Renal cortical epithelial cell (primary cell): ENCODE measurements at regions not wholly inside any gene's neighbourhood (a gene's known extent, or its start where the extent isn't known, plus 50 kb on each side); places are given as distances from the start of the nearest gene placed in this dataset.
"Not testable (repeated sequence)": the region's sequence is repeated elsewhere in the genome, so short reads cannot be mapped to it uniquely, and the experiment has no call there.

Experiments
- DNase-seq: peaks from one replicate; pipeline ENCODE4 v3.0.0-alpha.2; 2011; ENCODE audit warnings: low read depth

DNA sequence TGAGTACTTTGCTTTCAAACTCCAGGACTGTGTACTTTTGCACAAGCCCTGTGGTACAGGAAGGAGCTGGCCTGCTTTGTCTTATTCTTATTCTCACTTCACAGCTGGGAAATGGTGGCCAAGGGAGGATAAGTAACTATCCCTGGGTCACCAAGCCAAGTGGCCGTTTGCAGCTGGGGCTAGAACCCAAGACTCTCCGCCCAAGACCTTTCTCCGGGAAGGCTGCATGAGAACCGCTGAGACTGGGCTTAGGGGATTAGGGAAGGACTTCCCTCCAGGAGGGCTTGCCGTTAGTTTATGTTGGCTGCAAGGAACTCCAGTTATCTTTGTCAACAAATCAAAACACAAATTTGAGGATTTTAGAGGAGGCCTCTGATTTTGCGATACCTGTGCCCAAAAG lies 109.5 kb upstream of the ADRA1D start:
- no peak for DNase-seq

GRCh38 chr20:4352348-4352747 lies 103.3 kb upstream of the ADRA1D start:
- DNase-seq = no peak

- no peak for DNase-seq
These were observed 101.0 kb upstream of the ADRA1D start for GRCh38 chr20:4350096-4350495.

GRCh38 chr20:4344670-4345069 lies 95.6 kb upstream of the ADRA1D start:
- no peak for DNase-seq

GRCh38 chr20:4342609-4343008 lies 93.5 kb upstream of the ADRA1D start:
- DNase-seq = no peak

DNA sequence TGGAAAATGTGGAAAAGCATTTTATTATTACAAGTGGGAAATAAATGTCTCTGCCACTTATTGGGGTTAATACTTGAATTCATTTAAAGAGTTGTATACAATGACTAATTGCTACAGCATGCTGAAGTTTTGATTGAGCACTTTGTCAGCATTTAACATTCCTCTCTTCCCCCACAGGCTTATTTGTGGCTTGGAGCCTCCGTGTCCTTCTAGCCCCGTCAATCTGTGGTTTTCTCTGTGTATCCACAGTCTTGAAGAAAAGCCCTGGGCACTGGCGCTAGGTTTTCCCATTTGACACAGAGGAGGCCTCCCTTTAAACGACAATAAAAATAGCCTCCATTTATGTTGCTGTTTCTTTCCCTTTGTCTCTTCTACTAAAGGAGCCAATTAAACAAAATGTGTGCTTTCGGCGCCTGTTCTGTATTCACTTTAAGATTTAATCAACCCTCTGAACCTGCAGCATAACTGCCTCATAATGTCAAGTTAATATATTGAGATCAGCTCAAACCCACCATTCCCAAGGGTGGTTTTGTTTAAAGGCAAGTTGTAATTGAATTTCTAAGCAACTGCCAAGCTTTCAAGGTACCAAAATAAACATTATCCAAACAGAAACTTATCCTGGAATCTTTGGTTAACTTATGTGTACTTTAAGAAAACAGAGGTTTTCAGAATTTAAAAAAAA lies 92.9 kb upstream of the ADRA1D start:
- peak; percentile 88 for DNase-seq

GRCh38 chr20:4335722-4336121 lies 86.6 kb upstream of the ADRA1D start:
- no peak for DNase-seq

- DNase-seq = no peak
These were observed 83.2 kb upstream of the ADRA1D start for GRCh38 chr20:4332121-4332860.

GRCh38 chr20:4330011-4330410 lies 80.9 kb upstream of the ADRA1D start:
- DNase-seq = no peak

DNA sequence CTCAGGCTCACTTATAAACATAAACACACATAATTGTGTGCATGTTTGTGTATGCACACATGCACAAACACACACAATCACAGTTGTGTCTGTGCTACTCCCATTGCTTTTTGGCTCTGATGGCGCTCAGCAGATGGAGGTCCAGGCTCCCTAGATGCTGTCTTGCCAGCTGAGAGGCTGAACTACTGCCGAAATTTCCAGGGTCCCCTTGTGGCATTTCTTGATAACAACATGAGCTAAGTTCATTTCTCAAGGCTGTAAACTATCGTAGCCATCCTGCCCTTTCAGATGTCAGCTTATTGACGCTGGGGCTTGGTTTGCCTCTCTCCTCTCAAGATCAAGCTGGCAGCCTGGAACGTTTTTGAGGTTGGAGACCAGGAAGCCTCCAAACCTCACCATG lies 80.1 kb upstream of the ADRA1D start:
- DNase-seq = no peak

GRCh38 chr20:4328541-4328940 lies 79.5 kb upstream of the ADRA1D start:
- DNase-seq = no peak

DNA sequence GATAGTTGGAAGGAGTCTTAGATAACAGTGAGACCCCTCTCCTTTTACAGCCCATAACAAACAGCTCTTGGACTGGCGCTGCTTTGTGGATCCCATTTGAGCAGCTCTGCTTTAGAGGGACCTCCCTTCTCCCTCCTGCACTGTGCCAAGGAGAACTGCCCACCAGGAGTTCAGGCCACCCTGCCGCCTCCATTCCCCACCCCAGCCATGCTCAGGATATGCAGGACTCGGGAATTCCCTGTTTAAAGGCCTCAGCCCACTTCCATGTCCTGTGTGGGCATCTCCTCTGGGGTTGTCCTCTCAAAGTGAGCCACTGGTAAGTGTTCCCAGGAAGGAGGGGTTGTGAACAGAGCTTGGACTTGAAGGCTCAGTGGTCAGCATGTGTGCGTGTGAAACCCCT lies 78.9 kb upstream of the ADRA1D start:
- DNase-seq = no peak

DNA sequence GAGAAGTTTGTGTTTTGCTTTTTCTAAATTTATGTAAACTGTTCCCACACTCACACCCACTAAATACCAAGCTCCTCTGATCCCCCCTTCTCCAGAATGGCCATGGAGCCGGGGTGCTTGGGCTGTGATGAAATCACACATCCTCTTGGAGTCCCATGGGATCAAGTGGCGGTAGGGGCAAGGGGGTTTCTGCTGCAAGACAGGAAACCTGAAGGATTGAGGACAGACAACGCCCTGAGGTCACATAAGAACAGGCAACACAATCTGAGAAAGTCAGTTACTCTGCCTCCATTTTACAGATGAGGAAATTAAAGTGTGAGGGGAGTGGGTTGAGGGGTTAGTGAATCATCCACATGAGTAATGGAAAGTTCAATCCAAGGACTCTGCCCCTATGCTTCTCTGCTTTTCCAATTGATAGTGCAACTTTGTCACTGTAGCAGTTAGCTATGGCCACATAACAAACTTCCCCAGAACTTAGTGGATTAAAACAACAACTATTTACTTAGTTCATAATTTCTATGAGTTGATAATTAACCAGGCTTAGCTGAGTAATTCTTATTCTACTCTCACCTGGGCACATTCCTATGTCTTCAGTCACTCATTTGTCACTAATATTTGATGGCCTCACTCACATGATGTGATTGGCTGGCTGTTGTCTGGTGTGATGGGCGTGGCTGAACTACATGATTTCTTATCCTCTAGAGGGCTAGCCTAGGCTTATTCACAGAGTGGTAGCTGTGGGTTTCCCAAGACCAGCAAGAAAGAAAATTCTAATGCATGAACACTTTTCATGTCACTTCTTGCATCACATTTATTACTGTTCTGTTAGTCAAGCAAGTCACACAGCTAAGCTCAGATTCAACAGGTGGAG lies 77.3 kb upstream of the ADRA1D start:
- peak; percentile 16 for DNase-seq

DNA sequence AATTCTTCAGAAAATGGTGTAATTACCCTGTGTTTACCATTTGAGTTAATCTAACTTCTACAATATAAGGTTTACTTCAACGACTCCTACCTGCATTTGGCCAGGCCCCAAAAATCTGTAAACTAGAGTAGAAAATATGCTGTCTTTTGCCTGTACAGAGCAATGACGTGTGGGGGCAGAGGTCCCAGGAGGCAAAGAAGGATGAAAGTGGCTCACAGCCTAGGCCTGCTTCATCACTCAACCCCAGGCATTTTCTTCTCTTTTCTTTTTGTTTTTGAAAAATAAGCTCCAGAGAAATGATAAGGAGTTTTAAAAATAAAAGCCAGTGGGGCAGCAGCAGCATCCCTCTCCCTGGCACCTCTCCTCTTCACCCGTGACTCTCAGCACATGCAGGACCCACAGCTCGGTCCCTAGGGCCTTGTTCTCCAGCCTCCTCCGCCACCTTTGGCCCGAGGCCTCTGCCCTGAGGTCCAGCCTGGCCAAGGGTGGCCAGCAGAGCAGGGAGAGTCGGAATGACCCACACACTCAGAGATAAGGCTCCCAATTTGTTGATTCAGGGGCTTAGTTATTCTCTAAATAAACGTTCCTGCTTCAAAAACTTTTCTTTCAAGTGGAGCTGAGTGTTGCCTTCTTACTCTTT lies 76.6 kb upstream of the ADRA1D start:
- DNase-seq = no peak

DNA sequence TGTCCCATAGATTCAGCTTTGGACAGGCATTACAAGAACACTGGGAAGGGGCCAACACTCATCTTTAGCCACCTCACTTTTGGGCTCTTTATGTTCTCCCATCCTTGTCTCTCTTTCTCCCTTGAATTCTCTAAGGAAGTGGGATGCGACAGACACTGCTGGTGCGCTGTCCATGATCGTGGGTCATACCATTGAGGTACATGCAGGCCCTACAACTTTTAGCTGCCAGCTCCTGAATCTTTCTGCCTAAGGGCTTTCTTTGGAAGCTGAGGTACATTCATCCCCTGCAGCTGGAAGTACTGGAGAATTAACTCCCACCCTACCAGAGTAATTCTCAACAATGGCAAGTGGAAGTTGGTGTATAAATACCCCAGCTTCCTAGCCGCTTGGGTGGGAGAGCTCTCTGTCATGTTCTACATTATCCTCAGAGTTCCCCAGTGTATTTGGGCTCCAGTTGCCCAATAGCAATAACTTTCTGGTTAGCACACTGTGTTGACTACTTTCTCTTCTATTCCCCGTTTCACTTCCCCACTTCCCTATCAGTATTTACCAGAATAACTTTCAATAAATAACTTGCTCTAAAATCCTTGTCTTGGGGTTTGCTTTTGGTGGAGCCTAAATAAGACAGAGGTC lies 75.6 kb upstream of the ADRA1D start:
- DNase-seq = no peak

GRCh38 chr20:4322499-4322898 lies 73.4 kb upstream of the ADRA1D start:
- no peak for DNase-seq

GRCh38 chr20:4320291-4320690 lies 71.2 kb upstream of the ADRA1D start:
- no peak for DNase-seq

DNA sequence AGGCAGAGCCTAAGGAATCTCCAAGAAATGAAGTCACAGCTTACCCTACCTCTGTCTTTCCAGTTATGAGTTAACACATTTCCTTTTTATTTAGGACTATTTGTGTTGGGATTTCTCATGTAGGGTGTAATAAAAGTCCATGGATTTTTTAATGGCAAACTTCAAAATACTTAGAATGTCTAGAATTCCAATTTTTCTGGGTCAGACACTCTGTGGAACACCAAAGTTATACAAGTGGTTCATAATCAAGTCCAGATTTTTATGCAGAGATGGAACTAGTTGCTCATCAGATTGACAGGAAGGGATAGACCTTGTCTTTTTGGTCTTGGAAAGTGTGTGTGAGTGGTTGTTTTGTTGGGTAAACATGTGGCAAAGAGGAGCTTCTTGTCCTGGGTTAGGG lies 69.8 kb upstream of the ADRA1D start:
- no peak for DNase-seq

DNA sequence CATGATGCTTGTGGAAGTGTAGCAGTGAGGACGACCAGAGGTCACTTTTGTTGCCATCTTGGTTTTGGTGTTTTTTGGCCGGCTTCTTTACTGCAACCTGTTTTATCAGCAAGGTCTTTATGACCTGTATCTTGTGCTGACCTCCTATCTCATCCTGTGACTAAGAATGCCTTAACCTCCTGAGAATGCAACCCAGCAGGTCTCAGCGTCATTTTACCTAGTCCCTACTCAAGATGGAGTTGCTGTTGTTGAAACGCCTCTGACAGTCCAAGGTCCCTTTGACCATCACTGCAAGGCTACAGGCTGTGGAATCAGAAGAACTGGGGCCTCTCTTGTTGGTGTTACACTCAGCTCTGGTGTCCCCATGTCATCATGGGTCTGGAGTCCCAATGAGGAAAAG lies 61.5 kb upstream of the ADRA1D start:
- not testable (repeated sequence) for DNase-seq

DNA sequence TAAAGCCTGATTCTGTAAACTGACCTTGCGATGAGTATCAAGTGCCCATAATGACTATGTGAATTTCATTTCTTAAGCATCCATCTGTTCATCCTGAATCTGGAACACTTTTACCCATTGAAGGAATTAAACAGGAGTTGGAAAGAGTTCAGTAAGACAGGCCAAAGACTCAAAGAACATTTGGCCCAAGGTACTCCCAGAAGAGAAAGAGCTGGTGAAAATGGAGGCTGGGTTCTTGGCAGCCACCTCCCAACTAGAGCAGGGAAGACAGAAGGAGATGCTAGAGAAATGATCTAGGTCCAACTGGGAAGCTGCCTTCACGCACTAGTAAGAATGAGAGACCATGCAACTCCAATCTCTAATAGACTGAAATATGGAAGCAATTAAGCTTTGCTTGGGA lies 57.1 kb upstream of the ADRA1D start:
- no peak for DNase-seq

GRCh38 chr20:4305091-4305490 lies 56.0 kb upstream of the ADRA1D start:
- DNase-seq = no peak

DNA sequence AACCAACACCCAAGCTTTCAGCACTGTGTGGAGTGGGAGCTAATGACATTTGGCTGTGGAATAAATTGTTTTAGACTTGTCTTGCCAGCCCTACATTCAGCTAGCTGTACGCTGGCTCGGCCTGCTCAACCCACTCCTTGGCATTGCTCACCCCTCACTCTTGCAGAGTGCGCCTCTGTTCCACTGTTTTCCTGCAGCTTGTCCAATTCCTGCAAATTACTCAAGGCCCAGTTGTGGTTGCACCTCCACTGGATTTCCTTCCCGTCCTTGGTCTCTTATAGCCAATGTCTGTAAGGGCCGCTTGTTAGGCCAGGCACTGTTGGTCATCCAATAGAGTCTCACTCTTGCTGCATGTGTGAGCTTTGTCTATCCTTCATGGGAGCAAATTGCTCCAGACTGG lies 55.5 kb upstream of the ADRA1D start:
- DNase-seq = no peak
